Psoas muscle (tissue), 7 donors: ENCODE measurements at regions not wholly inside any gene's neighbourhood (a gene's known extent, or its start where the extent isn't known, plus 50 kb on each side); places are given as distances from the start of the nearest gene placed in this dataset.

ENCODE experiments used
- ATAC-seq, 4 donors: fragments of 200-7000 bp; cut with Tn5 transposase; one replicate each; pipeline ENCODE4 v1.9.1; 2020; ENCODE audit warnings: moderate library complexity in 3 of 4, mild to moderate bottlenecking in 2 of 4
- DNase-seq, 2 donors: peaks; one replicate each; pipeline ENCODE4 v3.0.0-alpha.2; 2020
- H3K27ac ChIP-seq: fragments of 200-600 bp; one replicate; pipeline ENCODE4 v1.8.0; 2022
- H3K27me3 ChIP-seq, 3 donors: fragments of 200-600 bp in 1 of 3; one replicate each; pipeline versions ENCODE4 v1.6.1 to v1.8.0; 2013 to 2022; ENCODE audit warnings: low read length in 2 of 3, mild to moderate bottlenecking in 2 of 3, moderate library complexity in 1 of 3; ENCODE audit not compliant: insufficient read depth in 3 of 3
- H3K36me3 ChIP-seq, 2 donors: fragments of 200-600 bp in 1 of 2; one replicate each; pipeline versions ENCODE4 v1.6.1 to v1.8.0; 2013 to 2022; ENCODE audit warnings: low read depth in 1 of 2, mild to moderate bottlenecking in 1 of 2, moderate library complexity in 1 of 2; ENCODE audit not compliant: insufficient read depth in 1 of 2
- H3K4me1 ChIP-seq: fragments of 200-600 bp; one replicate; pipeline ENCODE4 v1.8.0; 2022
- H3K4me3 ChIP-seq: fragments of 200-600 bp; one replicate; pipeline ENCODE4 v1.8.0; 2022; ENCODE audit warnings: mild to moderate bottlenecking
- H3K9me3 ChIP-seq: fragments of 200-600 bp; one replicate; pipeline ENCODE4 v1.8.0; 2022
- CTCF ChIP-seq: fragments of 200-600 bp; IDR thresholded peaks from one replicate; pipeline ENCODE4 v1.8.0; 2022; ENCODE audit warnings: antibody characterized with exemption
- WGBS, 3 donors: extraction: QIAGEN DNeasy Blood & Tissue Kit; methylation state at CpG; one replicate each; pipeline versions ENCODE4 v1.1.6 to v1.1.7; 2013; 5-methylcytosine and 5-hydroxymethylcytosine counted together
- intact Hi-C, 2 donors: fragments of 100-400 bp; cut with DNase I; formaldehyde crosslinking; loops; one replicate each; pipeline versions ENCODE4 v1.11.0 to v1.14.2; 2022
- donor health status: healthy with polysubstance abuse.
- donor health status: DM: no; HTN: no; CAD: no; lungs with moderate emphysema.
- donor health status: Bipolar disorder and iron deficiency.
- donor health status: healthy.
- donor health status: DM: yes; HTN: yes; CAD: no.
- donor health status: DM: no; HTN: no; CAD: no.
- donor health status: DM: yes; HTN: yes; CAD: no.

GRCh38 chr13:68081061-68081460, 850.9 kb upstream of the PCDH9 start:
- 85 to 92% (median 91%) methylated on average over 2 of the region's 2 CpGs for WGBS, 3 donors
- Histone ChIP-seq H3K27ac (no peak overlapping the region), H3K4me1 (no peaks in the 10 kb centered on the region), H3K36me3 (no peaks in the 10 kb centered on the region), H3K27me3 (no peaks in the 10 kb centered on the region), H3K9me3 (no peaks in the 10 kb centered on the region), H3K4me3 (no peak overlapping the region)
- no peak for DNase-seq
- intact Hi-C loops, result no loop called here
- TF ChIP-seq CTCF, result no peak
- no peak for ATAC-seq

- intact Hi-C loops, result no loop called here
Observed at GRCh38 chr13:68078874-68079273, 848.7 kb upstream of the PCDH9 start.

GRCh38 chr13:68078469-68078868, 848.3 kb upstream of the PCDH9 start:
- no peak overlapping the region for H3K4me3 ChIP-seq
- intact Hi-C loops, result no loop called here
- no peaks in the 10 kb centered on the region for H3K27me3 ChIP-seq
- DNase-seq (no peak), ATAC-seq (no peak)
- no peaks in the 10 kb centered on the region for H3K36me3 ChIP-seq
- no peaks in the 10 kb centered on the region for H3K4me1 ChIP-seq
- no peaks in the 10 kb centered on the region for H3K9me3 ChIP-seq
- 87 to 91% (median 90%) methylated on average over 2 of the region's 2 CpGs for WGBS, 3 donors
- H3K27ac ChIP-seq, result no peak overlapping the region
- no peak for TF ChIP-seq CTCF

More at GRCh38 chr13:68078874-68079273, 848.7 kb upstream of the PCDH9 start:
- no peak for DNase-seq
- no peaks in the 10 kb centered on the region for H3K36me3 ChIP-seq
- 78 to 82% (median 80%) methylated on average over 1 of the region's 1 CpG for WGBS, 3 donors
- no peaks in the 10 kb centered on the region for H3K4me1 ChIP-seq
- TF ChIP-seq CTCF, result no peak
- H3K27ac ChIP-seq, result no peak overlapping the region
- no peak overlapping the region for H3K4me3 ChIP-seq
- no peaks in the 10 kb centered on the region for H3K27me3 ChIP-seq
- H3K9me3 ChIP-seq, result no peaks in the 10 kb centered on the region
- no peak for ATAC-seq

GRCh38 chr13:68076046-68076445, 845.9 kb upstream of the PCDH9 start:
- Histone ChIP-seq H3K27me3 (no peaks in the 10 kb centered on the region), H3K36me3 (no peaks in the 10 kb centered on the region), H3K4me1 (no peaks in the 10 kb centered on the region), H3K9me3 (no peaks in the 10 kb centered on the region), H3K4me3 (no peak overlapping the region), H3K27ac (no peak overlapping the region)
- WGBS, 3 donors, result 71 to 76% (median 75%) methylated on average over 9 of the region's 9 CpGs
- intact Hi-C loops, result no loop called here
- ATAC-seq (no peak), DNase-seq (peak in 1 of 2 donors; percentile 32)
- no peak for TF ChIP-seq CTCF

- Histone ChIP-seq H3K4me3 (no peak overlapping the region), H3K27me3 (no peaks in the 10 kb centered on the region), H3K4me1 (no peaks in the 10 kb centered on the region), H3K27ac (no peak overlapping the region), H3K9me3 (no peaks in the 10 kb centered on the region), H3K36me3 (no peaks in the 10 kb centered on the region)
- ATAC-seq, result no peak
- no peak for DNase-seq
- 46 to 57% (median 53%) methylated on average over 2 of the region's 2 CpGs for WGBS, 3 donors
- no peak for TF ChIP-seq CTCF
- intact Hi-C loops, result no loop called here
Observed at GRCh38 chr13:68066879-68067513, 836.9 kb upstream of the PCDH9 start.
